ENCODE measurements at regions not wholly inside any gene's neighbourhood (a gene's known extent, or its start where the extent isn't known, plus 50 kb on each side); places are given as distances from the start of the nearest gene placed in this dataset.

- no peak overlapping the region for H3K27ac ChIP-seq (ENCODE audit: low read length)
- no peaks in the 10 kb centered on the region for H3K4me1 ChIP-seq (ENCODE audit: low read length)
- no peaks in the 10 kb centered on the region for H3K27me3 ChIP-seq (ENCODE audit: low read depth, low read length)
- no peak overlapping the region for H2AFZ ChIP-seq (ENCODE audit: low read depth, low read length)
- no peaks in the 10 kb centered on the region for H3K79me2 ChIP-seq (ENCODE audit: low read length)
- TF ChIP-seq EZH2phosphoT487 (IDR thresholded peaks at IDR 0.05; ENCODE audit: low read depth) (no peak), CTCF (IDR thresholded peaks at IDR 0.05; ENCODE audit: low read depth, low read length) (no peak)
- no peak overlapping the region for H3K4me3 ChIP-seq (ENCODE audit: low read length)
- H3K9me3 ChIP-seq (ENCODE audit: insufficient read depth, low read length): no peaks in the 10 kb centered on the region
- H4K20me1 ChIP-seq (ENCODE audit: insufficient read depth, low read length): no peaks in the 10 kb centered on the region
- no peak overlapping the region for H3K9ac ChIP-seq (ENCODE audit: low read length)
- H3K36me3 ChIP-seq (replicated peaks; ENCODE audit: low read depth, low read length): no peaks in the 10 kb centered on the region
- no peak overlapping the region for H3K4me2 ChIP-seq (ENCODE audit: low read length)
These were observed 89.8 kb upstream of the PIRT start for GRCh38 chr17:10927712-10928111.

GRCh38 chr17:10920558-10921108 lies 82.7 kb upstream of the PIRT start:
- Histone ChIP-seq H3K4me3 (ENCODE audit: low read length) (no peak overlapping the region), H3K27ac (ENCODE audit: low read length) (no peak overlapping the region), H3K27me3 (ENCODE audit: low read depth, low read length) (no peaks in the 10 kb centered on the region), H3K79me2 (ENCODE audit: low read length) (no peaks in the 10 kb centered on the region), H3K36me3 (replicated peaks; ENCODE audit: low read depth, low read length) (no peaks in the 10 kb centered on the region), H3K9ac (ENCODE audit: low read length) (no peak overlapping the region), H3K9me3 (ENCODE audit: insufficient read depth, low read length) (no peaks in the 10 kb centered on the region), H3K4me1 (ENCODE audit: low read length) (no peaks in the 10 kb centered on the region), H2AFZ (ENCODE audit: low read depth, low read length) (no peak overlapping the region), H3K4me2 (ENCODE audit: low read length) (no peak overlapping the region), H4K20me1 (ENCODE audit: insufficient read depth, low read length) (no peaks in the 10 kb centered on the region)
- TF ChIP-seq EZH2phosphoT487 (IDR thresholded peaks at IDR 0.05; ENCODE audit: low read depth) (no peak), CTCF (IDR thresholded peaks at IDR 0.05; ENCODE audit: low read depth, low read length) (no peak)

GRCh38 chr17:10907370-10907769 lies 69.5 kb upstream of the PIRT start:
- Histone ChIP-seq H3K9me3 (ENCODE audit: insufficient read depth, low read length) (no peaks in the 10 kb centered on the region), H3K9ac (ENCODE audit: low read length) (no peak overlapping the region), H3K79me2 (ENCODE audit: low read length) (no peaks in the 10 kb centered on the region), H3K36me3 (replicated peaks; ENCODE audit: low read depth, low read length) (no peaks in the 10 kb centered on the region), H3K27ac (ENCODE audit: low read length) (no peak overlapping the region), H4K20me1 (ENCODE audit: insufficient read depth, low read length) (no peaks in the 10 kb centered on the region), H3K27me3 (ENCODE audit: low read depth, low read length) (no peaks in the 10 kb centered on the region), H3K4me2 (ENCODE audit: low read length) (no peak overlapping the region), H2AFZ (ENCODE audit: low read depth, low read length) (no peak overlapping the region), H3K4me1 (ENCODE audit: low read length) (no peaks in the 10 kb centered on the region), H3K4me3 (ENCODE audit: low read length) (no peak overlapping the region)
- TF ChIP-seq EZH2phosphoT487 (IDR thresholded peaks at IDR 0.05; ENCODE audit: low read depth) (no peak), CTCF (IDR thresholded peaks at IDR 0.05; ENCODE audit: low read depth, low read length) (no peak)

GRCh38 chr17:10899281-10899680 lies 61.4 kb upstream of the PIRT start:
- no peaks in the 10 kb centered on the region for H4K20me1 ChIP-seq (ENCODE audit: insufficient read depth, low read length)
- no peak overlapping the region for H3K4me3 ChIP-seq (ENCODE audit: low read length)
- no peak overlapping the region for H2AFZ ChIP-seq (ENCODE audit: low read depth, low read length)
- no peak overlapping the region for H3K27ac ChIP-seq (ENCODE audit: low read length)
- H3K9ac ChIP-seq (ENCODE audit: low read length): no peak overlapping the region
- no peaks in the 10 kb centered on the region for H3K9me3 ChIP-seq (ENCODE audit: insufficient read depth, low read length)
- H3K4me2 ChIP-seq (ENCODE audit: low read length): no peak overlapping the region
- H3K4me1 ChIP-seq (ENCODE audit: low read length): no peaks in the 10 kb centered on the region
- no peaks in the 10 kb centered on the region for H3K36me3 ChIP-seq (replicated peaks; ENCODE audit: low read depth, low read length)
- TF ChIP-seq CTCF (IDR thresholded peaks at IDR 0.05; ENCODE audit: low read depth, low read length) (no peak), EZH2phosphoT487 (IDR thresholded peaks at IDR 0.05; ENCODE audit: low read depth) (no peak)
- no peaks in the 10 kb centered on the region for H3K27me3 ChIP-seq (ENCODE audit: low read depth, low read length)
- no peaks in the 10 kb centered on the region for H3K79me2 ChIP-seq (ENCODE audit: low read length)

Measured in OCI-LY3 (cell line).